ENCODE measurements at regions not wholly inside any gene's neighbourhood (a gene's known extent, or its start where the extent isn't known, plus 50 kb on each side); places are given as distances from the start of the nearest gene placed in this dataset.

GRCh38 chrX:148133105-148133725 lies 152.1 kb downstream of the FMR1NB start:
- no peaks in the 10 kb centered on the region for H3K9me3 ChIP-seq
- intact Hi-C loops (cut with DNase I): no loop called here
- no peaks in the 10 kb centered on the region for H3K36me3 ChIP-seq
- no peak overlapping the region for H3K27ac ChIP-seq
- no peak for TF ChIP-seq EP300 (IDR thresholded peaks at IDR 0.05)
- no peak overlapping the region for H3K4me3 ChIP-seq
- no peaks in the 10 kb centered on the region for H3K4me1 ChIP-seq (ENCODE audit: insufficient read depth)
- DNase-seq: no peak
- WGBS, 3 donors: 34 to 41% (median 34%) methylated on average over 6 of the region's 6 CpGs
- no peaks in the 10 kb centered on the region for H3K27me3 ChIP-seq

- no peak for TF ChIP-seq POLR2A (IDR thresholded peaks at IDR 0.05)
- TF ChIP-seq CTCF (IDR thresholded peaks at IDR 0.05): no peak
- no peak for TF ChIP-seq EP300 (IDR thresholded peaks at IDR 0.05)
- Histone ChIP-seq H3K36me3 (no peaks in the 10 kb centered on the region), H3K27me3 (no peaks in the 10 kb centered on the region), H3K27ac (no peak overlapping the region), H3K4me1 (ENCODE audit: insufficient read depth) (no peaks in the 10 kb centered on the region), H3K9me3 (no peaks in the 10 kb centered on the region), H3K4me3 (no peak overlapping the region)
- intact Hi-C loops (cut with DNase I): no loop called here
- no peak for DNase-seq
- WGBS, 3 donors: 50 to 56% (median 56%) methylated on average over 1 of the region's 1 CpG
Observed at GRCh38 chrX:148134578-148134977, 153.4 kb downstream of the FMR1NB start.

DNA sequence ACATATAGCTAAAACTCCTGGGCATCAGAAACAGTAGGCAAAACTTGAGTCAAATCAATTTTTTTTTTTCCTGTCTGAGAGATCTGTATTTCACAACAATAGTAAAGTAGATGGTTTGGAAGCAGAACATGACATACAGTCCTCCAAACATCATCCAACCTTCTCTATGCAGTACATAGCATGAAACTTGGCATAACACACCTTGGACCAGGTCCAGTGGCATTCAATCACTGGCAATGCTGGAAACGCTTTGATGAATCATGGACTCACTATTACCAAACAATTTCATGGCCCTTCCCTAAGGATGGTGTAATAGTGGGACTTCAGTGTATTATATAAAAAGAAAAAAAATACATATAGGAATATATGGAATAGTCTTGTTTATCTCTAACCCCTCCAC lies 154.6 kb downstream of the FMR1NB start:
- Histone ChIP-seq H3K9me3 (no peaks in the 10 kb centered on the region), H3K27me3 (no peaks in the 10 kb centered on the region), H3K27ac (no peak overlapping the region), H3K4me1 (ENCODE audit: insufficient read depth) (no peaks in the 10 kb centered on the region), H3K4me3 (no peak overlapping the region), H3K36me3 (no peaks in the 10 kb centered on the region)
- WGBS, 3 donors: 20 to 27% (median 27%) methylated on average over 1 of the region's 1 CpG
- no peak for DNase-seq
- intact Hi-C loops (cut with DNase I): no loop called here
- TF ChIP-seq EP300 (IDR thresholded peaks at IDR 0.05) (no peak), CTCF (IDR thresholded peaks at IDR 0.05) (no peak), POLR2A (IDR thresholded peaks at IDR 0.05) (no peak)

DNA sequence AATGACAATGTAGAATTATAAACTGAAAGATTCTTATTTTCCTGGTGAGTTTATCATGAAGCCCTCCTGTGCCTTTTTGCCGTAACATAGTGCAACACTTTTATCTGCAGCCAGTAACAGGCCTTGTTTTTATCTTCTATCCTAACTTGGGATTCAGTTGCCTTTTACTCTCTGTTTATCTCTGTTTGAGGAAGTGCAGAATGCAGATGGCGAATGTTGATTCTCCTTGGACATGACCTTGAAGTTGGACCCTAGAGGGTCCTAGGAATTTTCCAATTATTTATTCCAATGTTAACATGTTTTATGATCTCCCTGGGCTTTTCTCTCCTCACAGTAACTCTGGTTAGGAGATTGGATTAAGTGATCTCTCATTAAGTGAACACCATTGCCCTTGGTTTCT lies 165.0 kb downstream of the FMR1NB start:
- H3K4me1 ChIP-seq (ENCODE audit: insufficient read depth): no peaks in the 10 kb centered on the region
- H3K27ac ChIP-seq: no peak overlapping the region
- TF ChIP-seq EP300 (IDR thresholded peaks at IDR 0.05): no peak
- no peak for TF ChIP-seq CTCF (IDR thresholded peaks at IDR 0.05)
- TF ChIP-seq POLR2A (IDR thresholded peaks at IDR 0.05): no peak
- no peak overlapping the region for H3K4me3 ChIP-seq
- H3K9me3 ChIP-seq: no peaks in the 10 kb centered on the region
- intact Hi-C loops (cut with DNase I): no loop called here
- H3K36me3 ChIP-seq: no peaks in the 10 kb centered on the region
- DNase-seq: no peak
- H3K27me3 ChIP-seq: no peaks in the 10 kb centered on the region
- WGBS, 3 donors: 67 to 79% (median 67%) methylated on average over 2 of the region's 2 CpGs

DNA sequence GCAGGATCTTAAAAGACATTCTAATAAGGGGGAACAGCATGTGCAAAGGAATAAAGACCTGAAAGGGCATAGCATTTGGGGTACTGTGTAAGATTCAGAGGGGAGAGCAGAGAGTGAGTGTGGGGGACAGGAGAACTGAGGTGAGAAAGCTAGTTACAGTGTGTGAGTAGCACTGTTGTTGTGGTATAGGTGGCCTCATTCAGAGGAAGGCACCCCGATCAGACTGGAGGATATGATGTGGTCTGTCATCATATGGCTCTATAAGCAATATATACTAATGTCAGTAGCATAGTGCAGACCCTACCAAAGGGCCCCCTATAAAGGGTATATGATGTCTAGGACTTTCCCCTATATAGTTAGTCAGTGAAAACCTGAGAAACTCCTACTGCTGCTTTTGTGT lies 175.8 kb downstream of the FMR1NB start:
- DNase-seq: no peak
- Histone ChIP-seq H3K9me3 (no peaks in the 10 kb centered on the region), H3K36me3 (no peaks in the 10 kb centered on the region), H3K27me3 (no peaks in the 10 kb centered on the region), H3K27ac (no peak overlapping the region), H3K4me3 (no peak overlapping the region), H3K4me1 (ENCODE audit: insufficient read depth) (no peaks in the 10 kb centered on the region)
- WGBS, 3 donors: 58 to 83% (median 74%) methylated on average over 1 of the region's 1 CpG
- no peak for TF ChIP-seq EP300 (IDR thresholded peaks at IDR 0.05)
- TF ChIP-seq POLR2A (IDR thresholded peaks at IDR 0.05): no peak
- TF ChIP-seq CTCF (IDR thresholded peaks at IDR 0.05): no peak
- intact Hi-C loops (cut with DNase I): no loop called here
